ENCODE measurements at regions not wholly inside any gene's neighbourhood (a gene's known extent, or its start where the extent isn't known, plus 50 kb on each side); places are given as distances from the start of the nearest gene placed in this dataset.

DNA sequence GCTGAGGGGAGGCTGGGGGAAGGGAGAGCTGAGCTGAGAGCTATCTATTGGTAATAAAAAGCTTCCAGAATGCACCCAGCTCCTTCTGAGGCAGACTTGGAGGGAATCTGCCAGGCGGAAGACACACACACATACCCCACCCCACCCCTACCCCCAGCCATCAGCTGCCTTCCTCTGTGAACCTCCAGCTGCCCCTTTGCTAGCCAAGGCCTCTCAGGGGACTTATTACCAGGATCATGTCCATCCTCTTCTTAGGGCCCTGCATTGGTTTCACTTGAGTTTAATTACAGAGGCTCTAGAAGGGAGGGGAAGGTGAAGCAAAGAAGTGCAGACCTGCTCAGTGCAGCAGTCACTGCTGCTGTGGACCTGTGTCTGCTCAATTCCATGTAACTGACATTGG, 156.4 kb downstream of the OMA1 start:
- TF ChIP-seq, protein P1, sequence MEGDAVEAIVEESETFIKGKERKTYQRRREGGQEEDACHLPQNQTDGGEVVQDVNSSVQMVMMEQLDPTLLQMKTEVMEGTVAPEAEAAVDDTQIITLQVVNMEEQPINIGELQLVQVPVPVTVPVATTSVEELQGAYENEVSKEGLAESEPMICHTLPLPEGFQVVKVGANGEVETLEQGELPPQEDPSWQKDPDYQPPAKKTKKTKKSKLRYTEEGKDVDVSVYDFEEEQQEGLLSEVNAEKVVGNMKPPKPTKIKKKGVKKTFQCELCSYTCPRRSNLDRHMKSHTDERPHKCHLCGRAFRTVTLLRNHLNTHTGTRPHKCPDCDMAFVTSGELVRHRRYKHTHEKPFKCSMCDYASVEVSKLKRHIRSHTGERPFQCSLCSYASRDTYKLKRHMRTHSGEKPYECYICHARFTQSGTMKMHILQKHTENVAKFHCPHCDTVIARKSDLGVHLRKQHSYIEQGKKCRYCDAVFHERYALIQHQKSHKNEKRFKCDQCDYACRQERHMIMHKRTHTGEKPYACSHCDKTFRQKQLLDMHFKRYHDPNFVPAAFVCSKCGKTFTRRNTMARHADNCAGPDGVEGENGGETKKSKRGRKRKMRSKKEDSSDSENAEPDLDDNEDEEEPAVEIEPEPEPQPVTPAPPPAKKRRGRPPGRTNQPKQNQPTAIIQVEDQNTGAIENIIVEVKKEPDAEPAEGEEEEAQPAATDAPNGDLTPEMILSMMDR (conservative IDR thresholded peaks at IDR 0.05): no peak
- TF ChIP-seq EZH2 (IDR thresholded peaks at IDR 0.05; ENCODE audit: low read depth): no peak

All from PC-9 (cell line).